Effector memory CD8-positive, alpha-beta T cell (primary cell): ENCODE measurements at regions not wholly inside any gene's neighbourhood (a gene's known extent, or its start where the extent isn't known, plus 50 kb on each side); places are given as distances from the start of the nearest gene placed in this dataset.
"Not testable (repeated sequence)": the region's sequence is repeated elsewhere in the genome, so short reads cannot be mapped to it uniquely, and the experiment has no call there.

Experiments
- ATAC-seq: fragments of 150-1000 bp; cut with Tn5 transposase; replicated peaks from 2 replicates; pipeline ENCODE4 v1.10.0; 2021; ENCODE audit warnings: mild to moderate bottlenecking, moderate library complexity
- DNase-seq, 3 experiments: peaks; one replicate each; pipeline ENCODE4 v3.0.0; 2021
- H3K27ac Mint-ChIP-seq, 2 donors: one replicate each; pipeline ENCODE4 v1.8.0; 2022; ENCODE audit warnings: mild to moderate bottlenecking in 2 of 2, mixed read lengths in 2 of 2, moderate library complexity in 2 of 2
- H3K27me3 Mint-ChIP-seq, 2 donors: one replicate each; pipeline ENCODE4 v1.8.0; 2022; ENCODE audit warnings: mixed read lengths in 2 of 2
- H3K36me3 Mint-ChIP-seq: one replicate; pipeline ENCODE4 v1.8.0; 2022; ENCODE audit warnings: mild to moderate bottlenecking, moderate library complexity, mixed read lengths; ENCODE audit not compliant: insufficient read depth
- H3K4me1 Mint-ChIP-seq, 2 donors: one replicate each; pipeline ENCODE4 v1.8.0; 2022; ENCODE audit warnings: low read depth in 2 of 2, mixed read lengths in 2 of 2
- H3K4me3 Mint-ChIP-seq, 2 donors: one replicate each; pipeline ENCODE4 v1.8.0; 2022; ENCODE audit warnings: mild to moderate bottlenecking in 2 of 2, mixed read lengths in 2 of 2, moderate library complexity in 2 of 2
- H3K9me3 Mint-ChIP-seq, 2 donors: one replicate each; pipeline ENCODE4 v1.8.0; 2022; ENCODE audit warnings: mixed read lengths in 2 of 2

DNA sequence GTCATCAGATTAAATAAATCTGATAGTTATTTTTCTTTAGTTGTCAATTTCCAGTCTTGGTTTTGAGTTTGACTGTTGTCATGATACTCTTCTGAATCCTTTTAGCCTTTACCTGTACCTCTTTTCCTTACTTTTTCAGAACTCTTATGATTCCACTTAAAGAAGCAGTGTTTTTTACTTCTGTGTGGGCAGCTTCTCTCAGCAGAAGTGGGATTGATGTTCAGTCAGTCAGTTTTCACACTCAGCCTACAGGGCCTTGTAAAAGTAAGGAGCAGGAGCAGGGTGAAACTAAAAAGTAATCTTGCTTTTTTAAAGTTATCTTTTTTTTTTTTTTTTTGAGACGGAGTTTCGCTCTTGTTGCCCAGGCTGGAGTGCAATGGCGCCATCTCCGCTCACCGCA, 75.1 kb downstream of the HAUS1 start:
- Mint-ChIP-seq H3K36me3 (peaks cover 14% of the 10 kb centered on the region), H3K9me3 (no peaks in the 10 kb centered on the region), H3K4me3 (peak overlapping the region in 1 of 2 donors; percentile 21), H3K27ac (no peak overlapping the region), H3K27me3 (no peaks in the 10 kb centered on the region), H3K4me1 (peaks cover 42 to 45% of the 10 kb centered on the region in 2 donors)
- DNase-seq (no peak), ATAC-seq (no peak)

DNA sequence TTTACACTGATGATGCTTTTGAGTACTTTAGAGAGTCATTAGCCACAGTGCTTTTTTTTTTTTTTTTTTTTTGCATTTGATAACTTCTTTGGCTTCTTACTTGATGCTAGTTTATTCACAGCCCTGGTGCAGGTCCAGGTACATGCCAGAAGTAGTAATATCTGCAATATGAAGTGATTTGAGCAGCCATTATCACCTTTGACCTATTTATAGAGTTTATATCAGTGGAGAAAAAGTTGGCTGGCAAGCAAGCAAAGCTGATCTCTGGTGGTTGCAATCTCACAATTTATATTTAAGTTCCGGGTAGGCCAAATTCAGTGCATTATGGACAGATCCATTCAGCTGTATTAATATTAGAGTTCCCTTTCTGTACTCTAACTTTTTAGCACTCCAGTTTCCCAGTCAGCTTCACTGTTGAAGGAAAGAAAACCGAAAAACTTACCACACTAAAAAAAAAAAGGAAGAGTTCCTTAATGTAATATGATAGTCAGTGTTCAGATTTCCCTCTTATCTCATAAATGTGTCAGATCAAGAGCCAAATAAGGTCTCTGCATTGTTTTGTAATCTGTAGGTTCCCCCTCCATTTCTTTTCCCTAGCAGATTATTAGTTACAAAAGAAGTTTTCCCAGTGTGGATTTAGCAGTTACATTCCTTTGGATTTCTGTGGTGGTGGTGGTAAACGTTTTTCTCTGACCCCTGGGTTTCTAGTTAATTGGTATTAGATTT, 78.6 kb downstream of the HAUS1 start:
- DNase-seq: no peak
- peak overlapping the region; percentile 32 to 83 for H3K27ac Mint-ChIP-seq
- H3K27me3 Mint-ChIP-seq: no peaks in the 10 kb centered on the region
- peak overlapping the region in 1 of 2 donors; percentile 51 for H3K4me3 Mint-ChIP-seq
- H3K36me3 Mint-ChIP-seq: peaks cover 11% of the 10 kb centered on the region
- ATAC-seq: no peak
- H3K4me1 Mint-ChIP-seq: peaks cover 38 to 40% of the 10 kb centered on the region in 2 donors
- no peaks in the 10 kb centered on the region for H3K9me3 Mint-ChIP-seq

DNA sequence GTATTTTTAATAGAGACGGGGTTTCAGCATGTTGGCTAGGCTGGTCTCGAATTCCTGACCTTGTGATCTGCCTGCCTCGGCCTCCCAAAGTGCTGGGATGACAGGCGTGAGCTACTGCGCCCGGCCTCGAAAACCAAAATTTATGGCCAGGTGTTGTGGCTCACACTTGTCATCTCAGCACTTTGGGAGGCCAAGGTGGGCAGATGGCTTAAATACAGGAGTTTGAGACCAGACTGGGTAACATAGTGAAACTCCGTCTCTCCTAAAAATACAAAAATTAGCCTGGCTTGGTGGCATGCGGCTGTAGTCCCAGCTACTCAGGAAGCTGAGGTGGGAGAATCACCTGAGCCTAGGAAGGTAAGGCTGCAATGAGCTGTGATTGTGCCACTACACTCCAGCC, 80.1 kb downstream of the HAUS1 start:
- not testable (repeated sequence) for H3K27me3 Mint-ChIP-seq, DNase-seq, H3K9me3 Mint-ChIP-seq, ATAC-seq, H3K27ac Mint-ChIP-seq
- Mint-ChIP-seq H3K4me1 (peaks cover 35 to 40% of the 10 kb centered on the region in 2 donors), H3K4me3 (peak overlapping the region in 1 of 2 donors; percentile 34), H3K36me3 (peaks cover 15% of the 10 kb centered on the region)

DNA sequence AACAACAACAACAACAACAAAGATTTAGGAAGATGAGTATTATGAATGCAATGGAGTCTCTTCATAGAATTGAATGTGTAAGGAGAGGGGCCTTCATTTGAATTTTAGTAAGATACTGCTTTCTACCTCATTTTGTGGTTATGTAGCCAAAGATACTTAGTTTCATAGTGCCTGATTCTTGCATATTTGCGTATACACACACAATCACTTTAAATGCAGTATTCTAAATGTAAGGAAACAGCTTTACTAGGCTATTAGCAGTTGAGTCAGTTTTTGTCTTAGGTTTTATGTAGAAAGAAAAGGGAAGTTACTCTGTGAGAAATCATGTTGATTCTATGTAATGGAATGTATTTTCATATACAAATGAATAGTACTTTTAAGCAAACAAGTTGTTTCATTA, 80.5 kb downstream of the HAUS1 start:
- no peak for ATAC-seq
- no peaks in the 10 kb centered on the region for H3K9me3 Mint-ChIP-seq
- peaks cover 13% of the 10 kb centered on the region for H3K36me3 Mint-ChIP-seq
- DNase-seq: no peak
- H3K4me3 Mint-ChIP-seq: peak overlapping the region in 1 of 2 donors; percentile 34
- no peak overlapping the region for H3K27ac Mint-ChIP-seq
- peaks cover 34 to 38% of the 10 kb centered on the region in 2 donors for H3K4me1 Mint-ChIP-seq
- H3K27me3 Mint-ChIP-seq: no peaks in the 10 kb centered on the region

DNA sequence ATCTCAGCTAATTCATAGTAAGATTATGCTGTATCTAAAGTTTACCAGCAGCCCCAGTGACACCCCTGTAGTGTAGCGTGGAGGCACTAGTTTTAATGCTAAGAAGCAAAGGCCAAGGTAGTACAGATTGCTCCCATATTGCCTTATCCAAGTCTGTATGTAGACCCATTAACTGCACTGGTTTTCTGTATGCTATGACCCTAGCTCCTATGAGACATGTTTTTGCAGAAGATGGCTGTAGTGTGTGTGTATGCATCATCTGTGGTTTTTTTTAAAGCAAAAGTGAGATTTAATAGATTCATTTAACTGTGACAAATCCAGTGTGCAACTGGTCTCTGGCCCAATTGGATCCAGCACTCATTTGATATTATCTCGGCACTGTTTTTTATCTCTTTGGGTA, 86.5 kb downstream of the HAUS1 start:
- no peak for DNase-seq
- ATAC-seq: no peak
- H3K27ac Mint-ChIP-seq: no peak overlapping the region
- H3K36me3 Mint-ChIP-seq: peaks cover 29% of the 10 kb centered on the region
- no peaks in the 10 kb centered on the region for H3K27me3 Mint-ChIP-seq
- H3K9me3 Mint-ChIP-seq: no peaks in the 10 kb centered on the region
- no peak overlapping the region for H3K4me3 Mint-ChIP-seq
- H3K4me1 Mint-ChIP-seq: peaks cover 12 to 22% of the 10 kb centered on the region in 2 donors

DNA sequence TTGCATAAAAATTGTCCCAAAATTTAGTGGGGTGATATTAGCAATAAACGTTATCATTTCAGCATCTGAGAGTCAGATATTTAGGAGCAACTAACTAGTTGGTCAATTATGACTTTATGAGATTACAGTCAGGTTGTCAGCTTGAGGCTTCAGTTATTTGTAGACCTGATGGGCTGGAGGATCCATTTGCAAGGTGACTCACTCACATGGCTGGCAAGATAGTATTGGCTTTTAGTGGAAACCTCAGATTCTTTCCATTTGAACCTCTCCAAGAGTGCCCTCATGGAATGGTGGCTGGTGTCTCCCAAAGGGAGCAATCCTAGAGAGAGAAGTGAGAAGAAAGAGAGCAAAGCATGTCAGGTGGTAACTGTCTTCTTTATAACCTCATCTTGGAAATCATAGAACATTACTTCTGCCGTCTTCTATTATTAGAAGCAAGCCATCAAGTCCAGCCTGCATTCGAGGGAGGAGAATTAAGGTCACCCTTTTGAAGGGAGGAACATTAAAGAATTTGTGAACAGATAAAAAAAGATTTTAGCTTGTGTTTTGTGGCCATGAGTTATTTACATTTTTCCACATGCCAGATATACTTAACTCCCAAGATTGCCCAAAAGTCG, 92.5 kb downstream of the HAUS1 start:
- Mint-ChIP-seq H3K27ac (peak overlapping the region in 1 of 2 donors; percentile 63), H3K9me3 (no peaks in the 10 kb centered on the region), H3K4me3 (no peak overlapping the region), H3K4me1 (peaks cover 25 to 46% of the 10 kb centered on the region in 2 donors), H3K27me3 (no peaks in the 10 kb centered on the region), H3K36me3 (peaks cover 35% of the 10 kb centered on the region)
- no peak for DNase-seq
- ATAC-seq: no peak

DNA sequence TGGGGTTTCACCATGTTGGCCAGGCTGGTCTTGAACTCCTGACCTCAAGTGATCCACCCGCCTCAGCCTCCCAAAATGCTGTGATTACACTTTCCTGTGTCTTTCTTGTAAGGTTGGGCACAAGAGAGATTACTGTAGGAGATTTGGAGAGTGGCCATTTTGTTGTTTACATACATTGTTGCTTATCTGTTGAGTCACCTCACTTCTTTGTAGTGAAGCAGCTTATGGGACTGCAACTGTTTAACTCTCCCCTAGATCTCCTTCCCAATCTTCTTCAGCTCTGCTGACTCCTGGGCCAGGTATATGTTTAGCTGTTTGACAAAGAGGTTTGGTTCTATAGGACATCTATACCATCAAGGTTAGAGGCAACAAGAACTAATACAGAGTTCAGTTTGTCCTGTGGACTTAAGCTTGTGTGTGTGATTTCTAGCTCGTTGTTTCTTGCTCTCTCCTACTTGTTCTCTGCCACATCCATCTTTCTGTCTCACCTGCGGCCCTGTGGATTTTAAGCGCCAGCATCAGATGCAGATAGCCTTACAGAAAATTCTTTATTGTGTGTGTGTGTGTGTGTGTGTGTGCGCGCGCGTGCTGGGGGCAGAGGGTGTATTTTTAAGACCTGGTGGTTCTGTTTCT, 95.4 kb downstream of the HAUS1 start:
- Mint-ChIP-seq H3K4me1 (peaks cover 35 to 64% of the 10 kb centered on the region in 2 donors), H3K27me3 (no peaks in the 10 kb centered on the region), H3K36me3 (peaks cover 31% of the 10 kb centered on the region), H3K27ac (peak overlapping the region in 1 of 2 donors; percentile 29), H3K9me3 (no peaks in the 10 kb centered on the region), H3K4me3 (peak overlapping the region in 1 of 2 donors; percentile 12)
- ATAC-seq (no peak), DNase-seq (no peak)

DNA sequence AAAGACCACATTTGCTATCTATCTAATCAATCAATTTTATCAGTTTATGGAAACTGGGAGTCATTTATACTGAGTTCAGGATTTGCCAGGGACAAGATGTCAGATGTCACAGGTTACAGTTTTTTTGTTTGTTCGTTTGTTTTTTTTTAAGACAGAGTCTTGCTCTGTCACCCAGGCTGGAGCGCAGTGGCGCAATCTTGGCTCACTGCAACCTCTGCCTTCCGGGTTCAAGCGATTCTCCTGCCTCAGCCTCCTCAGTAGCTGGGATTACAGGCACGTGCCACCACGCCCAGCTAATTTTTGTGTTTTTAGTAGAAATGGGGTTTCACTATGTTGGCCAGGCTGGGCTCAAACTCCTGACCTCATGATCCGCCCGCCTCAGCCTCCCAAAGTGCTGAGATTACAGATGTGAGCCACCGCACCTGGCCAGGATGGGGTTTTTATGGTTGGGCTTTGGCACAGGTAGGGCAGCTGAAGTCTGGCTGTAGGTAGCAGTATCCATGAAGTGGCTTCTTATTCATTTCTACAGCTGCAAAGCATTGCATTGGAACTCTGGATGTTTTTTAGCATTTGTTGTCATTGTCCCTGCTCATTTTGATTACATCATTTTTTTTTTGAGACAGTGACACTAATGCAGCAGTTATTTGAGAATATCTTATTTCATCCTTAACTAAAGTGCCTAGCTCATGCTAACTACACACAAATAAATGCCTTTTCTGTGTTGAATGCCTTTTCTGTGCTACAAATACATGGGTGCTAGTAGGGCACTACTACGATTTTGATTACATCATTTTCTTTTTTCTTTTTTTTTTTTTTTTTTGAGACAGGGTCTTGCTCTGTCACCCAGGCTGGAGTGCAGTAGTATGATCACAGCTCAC, 96.2 kb downstream of the HAUS1 start:
- DNase-seq, ATAC-seq, H3K9me3 Mint-ChIP-seq, H3K27me3 Mint-ChIP-seq: not testable (repeated sequence)
- Mint-ChIP-seq H3K4me1 (peaks cover 39 to 64% of the 10 kb centered on the region in 2 donors), H3K27ac (peak overlapping the region in 1 of 2 donors; percentile 29), H3K4me3 (peak overlapping the region in 1 of 2 donors; percentile 12), H3K36me3 (peaks cover 25% of the 10 kb centered on the region)

DNA sequence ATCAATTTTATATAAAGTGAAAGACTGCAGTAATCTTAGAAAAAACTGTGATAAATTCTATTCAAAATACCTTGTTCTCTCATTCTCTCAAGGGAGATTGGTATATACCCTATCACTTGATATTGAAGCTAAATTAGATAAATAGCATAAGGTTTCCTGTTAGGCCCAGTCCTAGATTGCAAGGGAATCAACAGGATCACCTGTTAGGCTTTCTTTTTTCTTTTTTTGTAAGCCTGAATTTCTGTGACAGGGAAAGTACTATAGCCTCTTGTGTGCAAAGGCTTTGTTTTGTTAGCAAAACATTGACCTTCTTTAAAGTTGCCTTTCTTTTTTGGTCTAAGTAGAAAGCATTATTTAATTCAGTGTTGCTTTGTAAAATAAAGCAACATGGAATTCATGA, 100.0 kb downstream of the HAUS1 start:
- peaks cover 52 to 65% of the 10 kb centered on the region in 2 donors for H3K4me1 Mint-ChIP-seq
- H3K4me3 Mint-ChIP-seq: peak overlapping the region in 1 of 2 donors; percentile 48
- H3K27me3 Mint-ChIP-seq: no peaks in the 10 kb centered on the region
- peak overlapping the region; percentile 12 to 56 for H3K27ac Mint-ChIP-seq
- DNase-seq (no peak), ATAC-seq (no peak)
- H3K9me3 Mint-ChIP-seq: no peaks in the 10 kb centered on the region
- H3K36me3 Mint-ChIP-seq: peaks cover 12% of the 10 kb centered on the region

DNA sequence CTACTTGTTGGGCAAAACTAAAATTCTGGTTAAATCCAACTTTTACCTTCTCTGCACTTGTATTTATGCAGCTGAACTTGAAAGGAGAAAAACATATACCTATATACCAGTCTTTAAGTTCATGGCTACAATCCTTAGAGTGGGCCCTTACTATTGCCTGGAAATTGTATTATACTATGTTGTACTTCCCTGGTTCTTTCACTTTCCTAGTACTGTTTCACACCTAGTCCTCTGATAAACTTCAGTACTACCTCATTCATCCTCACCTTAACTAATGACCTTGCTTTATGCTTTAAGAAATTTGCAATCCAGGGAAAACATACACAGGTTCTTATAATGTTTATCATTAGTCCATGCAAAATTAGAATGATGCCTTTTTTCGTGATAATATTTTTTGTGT, 103.8 kb downstream of the HAUS1 start:
- no peak for DNase-seq
- Mint-ChIP-seq H3K9me3 (no peaks in the 10 kb centered on the region), H3K27ac (peak overlapping the region in 1 of 2 donors; percentile 3), H3K27me3 (no peaks in the 10 kb centered on the region), H3K4me3 (no peak overlapping the region), H3K4me1 (peaks cover 50 to 55% of the 10 kb centered on the region in 2 donors), H3K36me3 (peaks cover 6% of the 10 kb centered on the region)
- no peak for ATAC-seq

DNA sequence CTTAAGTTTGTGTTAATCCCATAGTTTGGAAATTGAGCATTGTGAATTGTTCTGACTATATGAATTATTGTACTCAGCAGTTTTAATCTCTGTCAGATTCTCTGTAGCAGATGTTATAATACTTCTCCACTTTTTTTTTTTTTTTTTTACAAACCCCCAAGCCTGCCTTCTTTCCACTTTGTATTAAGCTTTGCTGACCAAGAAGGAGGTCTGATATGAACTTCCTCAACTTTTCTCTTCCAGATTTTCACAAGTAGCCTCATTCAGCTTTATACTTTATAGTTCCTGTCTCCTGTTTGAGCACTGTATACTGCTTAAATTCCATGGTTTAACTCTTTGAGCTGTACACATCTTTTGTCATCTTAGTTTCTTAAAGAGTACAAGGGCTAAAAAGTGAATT, 105.0 kb downstream of the HAUS1 start:
- DNase-seq (no peak), ATAC-seq (no peak)
- H3K4me1 Mint-ChIP-seq: peaks cover 43 to 44% of the 10 kb centered on the region in 2 donors
- H3K27ac Mint-ChIP-seq: no peak overlapping the region
- H3K36me3 Mint-ChIP-seq: peaks cover 6% of the 10 kb centered on the region
- no peaks in the 10 kb centered on the region for H3K27me3 Mint-ChIP-seq
- H3K9me3 Mint-ChIP-seq: no peaks in the 10 kb centered on the region
- H3K4me3 Mint-ChIP-seq: no peak overlapping the region

DNA sequence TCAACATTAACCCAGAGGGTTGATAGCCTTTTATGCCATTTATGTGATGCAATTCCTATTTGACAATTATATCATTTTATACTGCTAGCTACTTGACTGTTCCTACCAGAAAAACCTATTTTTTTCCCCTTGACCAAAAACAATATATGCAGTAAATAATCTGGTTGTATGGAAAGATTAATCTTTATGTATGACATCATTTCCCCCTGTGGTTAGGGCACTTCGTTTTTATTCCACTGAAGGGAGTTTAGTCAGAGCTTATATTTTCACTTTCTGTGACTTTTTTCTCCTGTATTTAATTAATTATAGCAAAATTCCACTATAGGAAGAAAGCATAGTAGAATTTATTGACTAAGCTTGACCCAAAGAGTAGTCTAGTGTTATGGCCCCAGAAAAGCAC, 107.6 kb downstream of the HAUS1 start:
- no peak for DNase-seq
- peak; percentile 68 for ATAC-seq
- Mint-ChIP-seq H3K36me3 (peaks cover 11% of the 10 kb centered on the region), H3K4me1 (peaks cover 38 to 45% of the 10 kb centered on the region in 2 donors), H3K27ac (peak overlapping the region; percentile 32 to 72), H3K9me3 (no peaks in the 10 kb centered on the region), H3K27me3 (no peaks in the 10 kb centered on the region), H3K4me3 (peak overlapping the region; percentile 0)

DNA sequence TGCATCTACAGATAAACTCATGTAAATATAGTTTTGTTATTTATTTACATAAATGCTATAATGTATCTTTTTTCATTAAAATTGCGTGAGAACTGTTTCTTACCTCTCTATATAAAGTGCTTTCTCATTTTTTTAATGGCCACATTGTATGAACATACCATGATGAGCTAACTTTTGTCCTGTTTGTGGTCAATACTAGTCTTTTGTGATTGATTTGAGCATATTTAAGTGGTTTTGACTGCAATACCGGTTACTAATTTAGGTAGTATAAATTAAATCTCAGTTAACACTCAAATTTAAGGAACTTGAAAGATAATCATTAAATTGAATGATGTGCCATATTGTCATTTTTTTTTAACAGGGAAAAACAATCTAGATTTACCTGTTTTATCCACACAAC, 108.2 kb downstream of the HAUS1 start:
- Mint-ChIP-seq H3K4me1 (peaks cover 37 to 50% of the 10 kb centered on the region in 2 donors), H3K27me3 (no peaks in the 10 kb centered on the region), H3K27ac (peak overlapping the region in 1 of 2 donors; percentile 72), H3K9me3 (no peaks in the 10 kb centered on the region), H3K4me3 (peak overlapping the region; percentile 0), H3K36me3 (peaks cover 11% of the 10 kb centered on the region)
- no peak for ATAC-seq
- no peak for DNase-seq
